H1 (cell line): ENCODE measurements at regions not wholly inside any gene's neighbourhood (a gene's known extent, or its start where the extent isn't known, plus 50 kb on each side); places are given as distances from the start of the nearest gene placed in this dataset.

Experiments
- EP300 ChIP-seq, 2 experiments: IDR thresholded peaks; 1 replicate in 1 of 2; 2 replicates in 1 of 2; pipeline ENCODE4 v1.6.1; 2011 to 2012; ENCODE audit warnings: low read depth in 2 of 2, low read length in 2 of 2, mild to moderate bottlenecking in 2 of 2, borderline replicate concordance in 1 of 2, inconsistent platforms in 1 of 2, moderate library complexity in 1 of 2
- RFX5 ChIP-seq: IDR thresholded peaks from 2 replicates; pipeline ENCODE4 v1.6.1; 2011; ENCODE audit warnings: low read depth, low read length, improper control_type of control experiment, borderline replicate concordance
- SP2 ChIP-seq: IDR thresholded peaks from 2 replicates; pipeline ENCODE4 v1.6.1; 2012; ENCODE audit warnings: mild to moderate bottlenecking, low read length, inconsistent platforms

DNA sequence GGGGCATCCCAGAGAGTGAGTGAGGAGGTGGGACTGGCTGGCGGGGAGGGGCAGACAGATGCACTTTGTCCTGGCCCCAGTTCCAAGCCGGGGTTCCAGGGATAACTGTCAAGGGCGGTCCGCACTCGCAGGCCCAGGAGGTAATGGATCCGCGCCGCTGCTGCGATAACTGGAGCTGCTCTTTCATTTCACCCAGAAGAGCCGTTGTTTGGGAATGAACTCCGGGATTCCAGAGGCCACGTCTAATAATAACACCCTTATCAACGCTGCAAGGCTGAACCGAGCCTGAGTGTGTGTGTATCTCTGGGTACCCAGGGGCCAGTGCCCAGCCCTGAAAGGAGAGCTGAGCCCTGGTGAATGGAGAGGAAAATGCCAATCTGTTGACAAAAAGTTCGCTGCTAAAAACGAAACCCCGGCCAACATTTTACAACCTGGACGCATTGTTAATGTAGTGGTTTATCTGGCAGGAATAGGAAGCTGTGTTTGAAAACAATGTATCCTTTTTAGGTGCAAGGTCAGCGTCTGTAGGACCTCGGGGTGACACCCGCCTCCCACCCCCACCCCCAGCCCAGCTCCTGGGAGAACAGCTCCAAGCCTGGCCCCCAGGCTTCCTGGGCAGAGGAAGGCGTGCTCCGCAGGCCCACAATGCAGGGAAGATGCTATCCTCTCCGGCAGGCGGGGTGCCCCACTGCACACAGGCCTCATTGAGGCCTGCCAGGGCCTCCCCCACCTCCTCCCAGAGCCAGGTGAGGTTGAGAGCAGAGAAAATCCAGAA is 119.7 kb downstream of the PROX1 start:
- TF ChIP-seq SP2 = no peak
- no peak for TF ChIP-seq RFX5
- no peak for TF ChIP-seq EP300 (IDR thresholded peaks at IDR 0.05; ENCODE audit: borderline replicate concordance in 1 of 2, low read depth in 2 of 2, low read length in 2 of 2)
